NCI-H128 (cell line): ENCODE measurements at regions not wholly inside any gene's neighbourhood (a gene's known extent, or its start where the extent isn't known, plus 50 kb on each side); places are given as distances from the start of the nearest gene placed in this dataset.
"Not testable (repeated sequence)": the region's sequence is repeated elsewhere in the genome, so short reads cannot be mapped to it uniquely, and the experiment has no call there.

Experiments
- DNase-seq: peaks from one replicate; lab custom pipeline; 2025; ENCODE audit not compliant: unreplicated experiment; lab: John Stamatoyannopoulos, UW

- DNase-seq = not testable (repeated sequence)
Measured at GRCh38 chr1:221978631-221979334, 236.9 kb upstream of the DUSP10 start.

DNA sequence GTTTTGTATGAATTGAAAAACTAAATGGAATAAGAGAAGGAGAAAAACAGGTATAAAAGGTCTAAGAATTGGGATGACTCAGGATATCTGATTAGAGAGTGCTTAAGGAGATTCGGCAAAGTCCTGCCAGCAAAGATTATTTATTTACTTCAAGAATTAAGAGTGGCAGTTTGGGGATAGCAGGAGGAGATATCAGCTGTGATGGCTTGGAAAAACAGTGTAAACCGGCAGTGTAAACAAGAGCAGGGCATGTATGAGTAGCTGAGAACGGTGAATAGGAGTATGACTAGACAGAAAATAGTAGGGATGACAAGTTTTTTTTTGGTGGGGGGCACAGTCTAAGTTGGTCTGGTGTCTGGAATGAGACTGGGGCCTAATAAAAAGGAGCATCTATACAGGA, 231.9 kb upstream of the DUSP10 start:
- DNase-seq = not testable (repeated sequence)

DNA sequence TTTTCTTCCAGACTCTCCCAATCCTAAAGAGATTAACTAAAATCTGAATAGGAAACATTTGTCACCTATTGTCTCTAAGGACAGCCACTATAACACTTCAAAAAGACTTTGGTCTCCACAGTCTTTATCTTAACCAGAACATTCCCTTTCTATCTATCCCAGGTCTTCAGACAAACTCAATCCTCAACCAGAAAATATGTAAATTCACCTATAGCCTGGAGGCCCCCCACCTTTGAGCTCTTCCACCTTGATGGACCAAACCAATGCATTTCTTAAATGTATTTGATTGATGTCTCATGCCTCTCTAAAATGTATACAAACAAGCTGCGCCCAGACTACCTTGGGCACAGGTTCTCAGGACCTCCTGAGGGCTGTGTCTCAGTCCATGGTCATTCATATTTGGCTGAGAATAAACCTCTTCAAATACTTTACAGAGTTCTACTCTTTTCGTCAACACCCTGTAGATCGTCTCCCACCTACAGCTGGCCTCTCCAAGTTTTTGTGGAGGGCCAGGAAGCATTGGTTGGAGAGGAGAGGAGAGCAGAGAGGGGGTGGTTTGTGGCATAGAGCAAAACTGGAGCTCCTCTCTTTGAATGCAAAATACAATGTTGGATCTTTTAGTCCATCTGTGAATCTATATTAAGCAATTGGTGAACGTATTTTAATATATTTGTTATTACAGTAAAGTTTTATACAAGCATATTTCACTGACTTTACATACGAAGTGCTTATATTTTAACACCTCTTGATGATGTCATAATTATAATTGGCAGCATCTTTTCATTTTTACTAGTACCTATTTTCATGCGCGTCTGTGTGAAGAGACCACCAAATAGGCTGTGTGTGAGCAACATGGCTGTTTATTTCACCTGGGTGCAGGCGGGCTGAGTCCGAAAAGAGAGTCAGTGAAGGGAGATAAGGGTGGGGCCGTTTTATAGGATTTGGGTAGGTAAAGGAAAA, 230.7 kb upstream of the DUSP10 start:
- no peak for DNase-seq

DNA sequence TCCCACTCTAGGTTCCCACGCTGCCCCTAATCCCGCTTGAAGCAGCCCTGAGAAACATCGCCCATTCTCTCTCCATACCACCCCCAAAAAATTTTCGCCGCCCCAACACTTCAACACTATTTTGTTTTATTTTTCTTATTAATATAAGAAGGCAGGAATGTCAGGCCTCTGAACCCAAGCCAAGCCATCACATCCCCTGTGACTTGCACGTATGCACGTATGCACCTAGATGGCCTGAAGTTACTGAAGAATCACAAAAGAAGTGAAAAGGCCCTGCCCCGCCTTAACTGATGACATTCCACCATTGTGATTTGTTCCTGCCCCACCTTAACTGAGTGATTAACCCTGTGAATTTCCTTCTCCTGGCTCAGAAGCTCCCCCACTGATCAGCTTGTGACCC, 229.1 kb upstream of the DUSP10 start:
- not testable (repeated sequence) for DNase-seq

GRCh38 chr1:221969298-221969858, 227.5 kb upstream of the DUSP10 start:
- not testable (repeated sequence) for DNase-seq

GRCh38 chr1:221967538-221967937, 225.6 kb upstream of the DUSP10 start:
- DNase-seq = not testable (repeated sequence)

- DNase-seq = not testable (repeated sequence)
Measured at GRCh38 chr1:221966888-221967287, 225.0 kb upstream of the DUSP10 start.

DNA sequence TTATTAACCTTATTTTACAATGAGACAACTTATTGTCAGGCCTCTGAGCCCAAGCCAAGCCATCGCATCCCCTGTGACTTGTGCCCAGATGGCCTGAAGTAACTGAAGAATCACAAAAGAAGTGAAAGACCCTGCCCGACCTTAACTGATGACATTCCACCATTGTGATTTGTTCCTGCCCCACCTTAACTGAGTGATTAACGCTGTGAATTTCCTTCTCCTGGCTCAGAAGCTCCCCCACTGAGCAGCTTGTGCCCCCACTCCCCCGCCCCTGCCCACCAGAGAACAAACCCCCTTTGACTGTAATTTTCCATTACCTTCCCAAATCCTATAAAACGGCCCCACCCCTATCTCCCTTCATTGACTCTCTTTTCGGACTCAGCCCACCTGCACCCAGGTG, 224.0 kb upstream of the DUSP10 start:
- DNase-seq = not testable (repeated sequence)

DNA sequence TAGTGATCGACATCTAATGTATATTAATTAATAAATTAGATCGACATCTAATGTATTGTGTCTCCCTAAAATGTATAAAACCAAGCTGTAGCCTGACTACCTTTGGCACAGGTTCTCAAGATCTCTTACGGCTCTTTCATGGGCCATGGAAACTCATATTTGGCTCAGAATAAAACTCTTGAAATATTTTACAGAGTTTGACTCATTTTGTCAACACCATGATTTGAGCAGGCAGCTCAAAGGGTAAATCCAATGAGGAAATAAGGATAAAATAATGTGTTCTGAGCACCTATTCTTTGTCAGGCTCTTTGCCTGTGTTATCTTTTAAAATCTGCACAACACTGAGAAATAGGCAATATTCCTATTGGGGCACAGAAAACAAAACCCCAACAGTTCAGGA, 223.4 kb upstream of the DUSP10 start:
- no peak for DNase-seq

DNA sequence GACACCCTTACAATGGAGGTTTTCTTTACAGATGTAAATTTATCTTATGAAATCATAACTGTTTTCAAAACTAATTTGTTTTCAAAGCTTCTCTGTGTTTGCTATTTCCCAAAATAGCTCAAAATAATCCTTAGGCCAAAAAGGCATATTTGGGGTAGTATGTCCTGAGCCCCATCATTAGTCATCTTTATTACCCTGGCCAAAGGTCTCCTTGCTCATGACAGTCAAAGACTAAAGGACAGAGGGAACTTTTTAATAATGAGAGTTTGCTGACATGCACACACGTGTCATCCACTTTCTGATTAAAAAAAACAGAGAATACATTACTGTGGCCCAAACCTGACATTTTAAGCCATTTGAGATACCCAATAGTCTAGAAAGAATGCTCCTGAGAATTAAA, 221.9 kb upstream of the DUSP10 start:
- no peak for DNase-seq

DNA sequence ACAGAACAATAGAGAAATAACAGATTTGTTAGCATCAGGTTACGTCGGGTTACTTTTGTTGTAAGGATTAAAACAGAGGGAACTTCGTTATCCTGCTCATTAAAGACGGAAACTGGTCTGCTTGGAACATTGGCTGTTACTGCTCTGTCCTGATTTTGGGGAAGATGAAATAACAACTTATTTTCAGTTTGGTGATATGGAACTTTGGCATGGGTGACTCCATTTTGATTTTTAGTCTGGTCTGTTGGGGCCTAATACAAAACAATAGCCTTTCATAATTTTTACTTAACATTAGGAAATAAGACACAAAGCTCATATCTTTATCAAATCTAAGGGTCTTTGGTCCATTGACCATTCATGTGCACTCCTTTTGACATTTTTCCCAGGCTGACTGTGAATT, 220.5 kb upstream of the DUSP10 start:
- no peak for DNase-seq

- no peak for DNase-seq
Measured at GRCh38 chr1:221961532-221962292, 219.8 kb upstream of the DUSP10 start.

GRCh38 chr1:221958161-221958562, 216.3 kb upstream of the DUSP10 start:
- not testable (repeated sequence) for DNase-seq

DNA sequence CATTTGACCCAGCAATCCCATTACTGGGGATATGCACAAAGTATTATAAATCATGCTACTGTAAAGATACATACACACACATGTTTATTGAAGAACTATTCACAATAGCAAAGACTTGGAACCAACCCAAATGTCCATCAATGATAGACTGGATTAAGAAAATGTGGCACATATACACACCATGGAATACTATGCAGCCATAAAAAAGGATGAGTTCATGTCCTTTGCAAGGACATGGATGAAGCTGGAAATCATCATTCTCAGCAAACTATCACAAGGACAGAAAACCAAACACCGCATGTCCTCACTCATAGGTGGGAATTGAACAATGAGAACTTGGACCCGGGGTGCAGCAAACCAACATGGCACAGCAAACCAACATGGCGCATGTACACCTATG, 215.5 kb upstream of the DUSP10 start:
- not testable (repeated sequence) for DNase-seq

DNA sequence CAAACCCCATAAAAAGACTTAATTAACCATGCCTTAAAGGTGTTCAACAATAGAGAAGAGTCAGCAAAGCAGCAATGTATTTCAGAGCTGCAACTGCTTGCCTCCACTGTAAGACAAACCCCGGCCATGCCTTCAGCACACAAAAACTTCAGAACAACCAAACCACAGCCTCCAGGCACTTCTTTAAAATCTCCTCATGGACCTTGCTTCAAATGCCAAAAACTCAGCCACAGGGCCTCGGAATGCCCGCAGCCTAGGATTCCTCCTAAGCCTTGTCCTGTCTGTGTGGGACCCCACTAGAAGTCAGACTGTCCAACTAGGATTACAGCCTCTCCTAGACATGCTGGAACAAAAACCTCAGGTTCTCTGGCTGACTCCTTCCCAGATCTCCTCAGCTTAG, 208.1 kb upstream of the DUSP10 start:
- DNase-seq = no peak

DNA sequence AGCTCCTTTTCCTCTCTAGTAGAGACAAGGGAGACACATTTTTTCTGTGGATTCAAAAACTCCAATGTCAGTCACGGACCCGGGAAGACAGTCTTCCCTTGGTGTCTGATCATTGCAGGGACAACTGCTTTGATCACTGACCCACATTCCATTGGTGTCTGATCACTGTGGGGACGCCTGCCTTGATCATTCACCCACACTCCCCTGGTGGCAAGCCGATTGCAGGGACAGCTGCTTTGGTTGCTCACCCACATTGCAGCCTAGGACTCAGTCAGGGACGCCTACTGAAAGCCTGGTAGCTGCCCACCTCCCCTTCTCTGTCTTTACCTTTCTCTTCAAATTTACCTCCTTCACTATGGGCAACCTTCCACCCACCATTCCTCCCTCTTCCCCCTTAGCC, 206.6 kb upstream of the DUSP10 start:
- no peak for DNase-seq

- no peak for DNase-seq
Measured at GRCh38 chr1:221947731-221948130, 205.8 kb upstream of the DUSP10 start.

- no peak for DNase-seq
Measured at GRCh38 chr1:221946768-221947167, 204.9 kb upstream of the DUSP10 start.

- DNase-seq = no peak
Measured at GRCh38 chr1:221945669-221946068, 203.8 kb upstream of the DUSP10 start.

DNA sequence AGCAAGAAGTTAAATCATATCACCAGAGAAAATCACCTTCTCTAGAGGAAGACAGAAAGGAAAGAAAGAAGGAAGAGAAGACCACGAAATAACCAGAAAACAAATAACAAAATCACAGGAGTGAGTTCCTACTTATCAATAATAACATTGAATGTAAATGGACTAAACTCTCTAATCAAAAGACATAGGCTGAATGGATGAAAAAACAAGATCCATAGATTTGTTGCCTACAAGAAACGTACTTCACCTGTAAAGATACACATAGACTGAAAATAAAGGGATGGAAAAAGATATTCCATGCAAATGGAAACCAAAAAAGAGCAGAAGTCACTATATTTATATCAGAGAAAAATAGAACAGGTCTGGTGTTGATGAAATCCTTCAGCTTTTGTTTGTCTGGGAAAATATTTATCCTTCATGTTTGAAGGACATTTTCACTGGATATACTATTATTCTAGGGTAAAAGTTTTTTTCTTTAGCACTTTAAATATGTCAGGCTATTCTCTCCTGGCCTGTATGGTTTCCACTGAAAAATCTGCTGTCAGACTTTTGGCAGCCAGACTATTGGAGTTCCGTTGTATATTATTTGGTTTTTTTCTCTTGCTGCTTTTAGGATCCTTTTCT, 202.5 kb upstream of the DUSP10 start:
- DNase-seq = no peak

DNA sequence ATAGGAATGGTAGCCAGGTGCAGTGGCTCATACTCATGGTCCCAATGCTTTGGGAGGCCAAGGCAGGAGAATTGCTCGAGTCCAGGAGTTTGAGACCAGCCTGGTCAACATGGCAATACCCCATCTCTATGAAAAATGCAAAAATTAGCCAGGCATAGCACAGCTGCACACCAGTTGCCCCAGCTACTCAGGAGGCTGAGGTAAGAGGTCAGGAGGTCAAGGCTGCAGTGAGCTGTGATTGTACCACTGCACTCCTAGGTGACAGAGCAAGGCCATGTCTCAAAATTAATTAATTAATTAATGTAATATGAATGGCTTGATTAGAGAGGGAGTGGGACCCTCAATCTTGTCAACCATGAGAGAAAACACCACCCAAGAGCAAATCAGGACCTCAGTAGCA, 198.7 kb upstream of the DUSP10 start:
- no peak for DNase-seq
